ENCODE measurements at regions not wholly inside any gene's neighbourhood (a gene's known extent, or its start where the extent isn't known, plus 50 kb on each side); places are given as distances from the start of the nearest gene placed in this dataset.

DNA sequence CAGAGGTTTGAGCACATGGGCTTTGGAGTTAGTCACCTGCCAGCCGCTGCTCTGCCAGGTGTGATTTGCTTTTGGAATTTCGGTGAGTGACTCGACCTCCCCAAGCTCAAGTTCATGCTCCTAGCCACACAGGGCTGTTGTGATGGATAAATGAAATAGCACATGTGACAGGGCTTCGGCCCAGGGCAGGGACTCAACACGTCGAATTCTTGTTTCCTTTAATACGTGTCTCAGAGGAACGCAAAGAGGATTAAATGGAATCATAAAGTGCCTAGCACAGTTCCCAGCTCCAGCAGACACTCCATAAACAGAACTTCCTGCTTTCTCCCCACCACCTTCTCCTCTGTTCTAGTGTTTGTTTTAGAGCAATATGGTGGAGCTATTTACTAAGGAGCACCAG is 88.3 kb upstream of the CHST15 start:
- TF ChIP-seq, protein P1, sequence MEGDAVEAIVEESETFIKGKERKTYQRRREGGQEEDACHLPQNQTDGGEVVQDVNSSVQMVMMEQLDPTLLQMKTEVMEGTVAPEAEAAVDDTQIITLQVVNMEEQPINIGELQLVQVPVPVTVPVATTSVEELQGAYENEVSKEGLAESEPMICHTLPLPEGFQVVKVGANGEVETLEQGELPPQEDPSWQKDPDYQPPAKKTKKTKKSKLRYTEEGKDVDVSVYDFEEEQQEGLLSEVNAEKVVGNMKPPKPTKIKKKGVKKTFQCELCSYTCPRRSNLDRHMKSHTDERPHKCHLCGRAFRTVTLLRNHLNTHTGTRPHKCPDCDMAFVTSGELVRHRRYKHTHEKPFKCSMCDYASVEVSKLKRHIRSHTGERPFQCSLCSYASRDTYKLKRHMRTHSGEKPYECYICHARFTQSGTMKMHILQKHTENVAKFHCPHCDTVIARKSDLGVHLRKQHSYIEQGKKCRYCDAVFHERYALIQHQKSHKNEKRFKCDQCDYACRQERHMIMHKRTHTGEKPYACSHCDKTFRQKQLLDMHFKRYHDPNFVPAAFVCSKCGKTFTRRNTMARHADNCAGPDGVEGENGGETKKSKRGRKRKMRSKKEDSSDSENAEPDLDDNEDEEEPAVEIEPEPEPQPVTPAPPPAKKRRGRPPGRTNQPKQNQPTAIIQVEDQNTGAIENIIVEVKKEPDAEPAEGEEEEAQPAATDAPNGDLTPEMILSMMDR (IDR thresholded peaks at IDR 0.05; ENCODE audit: extremely low read depth, insufficient read depth, missing control alignments) = no peak
- in situ Hi-C loops (cut with MboI; ENCODE audit: low pct_unique_long_range_greater_than_20kb, low sequenced_read_pairs, unreplicated experiment) = no loop called here
- DNase-seq (ENCODE audit: low spot score) = no peak

GRCh38 chr10:124180947-124181549 is 87.7 kb upstream of the CHST15 start:
- in situ Hi-C loops (cut with MboI; ENCODE audit: low pct_unique_long_range_greater_than_20kb, low sequenced_read_pairs, unreplicated experiment) = no loop called here
- TF ChIP-seq, protein P1 (IDR thresholded peaks at IDR 0.05; ENCODE audit: extremely low read depth, insufficient read depth, missing control alignments) = no peak

GRCh38 chr10:124180044-124180745 is 86.8 kb upstream of the CHST15 start:
- TF ChIP-seq, protein P1 (IDR thresholded peaks at IDR 0.05; ENCODE audit: extremely low read depth, insufficient read depth, missing control alignments) = no peak
- in situ Hi-C loops (cut with MboI; ENCODE audit: low pct_unique_long_range_greater_than_20kb, low sequenced_read_pairs, unreplicated experiment) = no loop called here
- DNase-seq (ENCODE audit: low spot score) = no peak

More at GRCh38 chr10:124180947-124181549, 87.7 kb upstream of the CHST15 start:
- DNase-seq (ENCODE audit: low spot score) = no peak

GRCh38 chr10:124179308-124180043 is 86.1 kb upstream of the CHST15 start:
- TF ChIP-seq, protein P1 (IDR thresholded peaks at IDR 0.05; ENCODE audit: extremely low read depth, insufficient read depth, missing control alignments) = no peak
- in situ Hi-C loops (cut with MboI; ENCODE audit: low pct_unique_long_range_greater_than_20kb, low sequenced_read_pairs, unreplicated experiment) = no loop called here
- DNase-seq (ENCODE audit: low spot score) = no peak

GRCh38 chr10:124177180-124177518 is 83.8 kb upstream of the CHST15 start:
- TF ChIP-seq, protein P1 (IDR thresholded peaks at IDR 0.05; ENCODE audit: extremely low read depth, insufficient read depth, missing control alignments) = no peak
- in situ Hi-C loops (cut with MboI; ENCODE audit: low pct_unique_long_range_greater_than_20kb, low sequenced_read_pairs, unreplicated experiment) = no loop called here
- DNase-seq (ENCODE audit: low spot score) = no peak

DNA sequence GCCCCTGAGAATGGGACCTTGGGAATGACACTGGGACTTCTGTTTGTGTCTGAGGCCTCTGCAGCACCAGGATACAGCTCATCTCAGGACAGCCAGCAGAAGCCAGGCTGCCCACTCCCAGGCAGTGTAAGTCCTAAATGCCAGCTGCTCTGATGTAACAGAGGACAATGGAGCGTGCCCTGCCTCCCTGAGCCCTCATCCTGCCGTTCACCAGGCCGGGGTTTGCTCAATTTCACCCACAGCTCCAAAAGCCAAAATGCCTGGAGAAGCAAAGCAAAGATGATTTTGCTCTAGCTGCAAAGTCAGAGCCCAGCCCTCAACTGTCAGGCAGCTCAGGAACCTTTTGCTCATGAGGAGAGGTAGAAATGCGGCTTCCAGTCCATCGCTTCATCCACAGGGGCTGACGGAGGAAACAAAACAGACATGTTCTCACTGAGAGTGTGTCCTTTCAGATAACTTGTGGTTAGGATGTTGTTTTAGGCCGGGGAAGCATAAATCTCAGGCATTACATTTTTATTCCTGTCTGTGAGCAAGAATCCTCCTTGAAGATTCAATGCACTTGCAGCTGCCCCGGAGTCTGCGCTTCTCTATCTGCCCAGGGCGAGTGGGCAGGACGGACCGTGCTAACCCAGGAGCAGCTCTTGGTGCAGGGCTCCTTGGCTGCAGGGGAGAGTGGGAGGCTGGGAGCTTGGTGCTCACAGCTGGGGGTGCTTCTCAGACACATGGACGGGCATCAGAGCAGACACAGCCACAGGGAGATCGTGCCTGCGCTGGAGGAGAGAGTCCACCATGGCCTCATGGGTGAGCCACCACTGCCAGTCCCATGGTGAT is 83.2 kb upstream of the CHST15 start:
- DNase-seq (ENCODE audit: low spot score) = no peak
- in situ Hi-C loops (cut with MboI; ENCODE audit: low pct_unique_long_range_greater_than_20kb, low sequenced_read_pairs, unreplicated experiment) = no loop called here
- TF ChIP-seq, protein P1 (IDR thresholded peaks at IDR 0.05; ENCODE audit: extremely low read depth, insufficient read depth, missing control alignments) = no peak
